ENCODE measurements at regions not wholly inside any gene's neighbourhood (a gene's known extent, or its start where the extent isn't known, plus 50 kb on each side); places are given as distances from the start of the nearest gene placed in this dataset.

- Histone ChIP-seq H3K36me3 (ENCODE audit: insufficient read depth) (peaks cover 2% of the 10 kb centered on the region), H3K4me1 (ENCODE audit: insufficient read depth) (no peaks in the 10 kb centered on the region), H3K4me3 (ENCODE audit: low read depth, low read length) (no peak overlapping the region), H3K27ac (ENCODE audit: low read depth) (no peak overlapping the region)
- DNase-seq (ENCODE audit: extremely low spot score): no peak
- 93% methylated on average over 2 of the region's 2 CpGs for WGBS
These were observed 266.7 kb downstream of the CNTN3 start for GRCh38 chr3:74347563-74348268.

- no peaks in the 10 kb centered on the region for H3K4me1 ChIP-seq (ENCODE audit: insufficient read depth)
- H3K36me3 ChIP-seq (ENCODE audit: insufficient read depth): peaks cover under 1% of the 10 kb centered on the region
- H3K27ac ChIP-seq (ENCODE audit: low read depth): no peak overlapping the region
- WGBS: 80% methylated on average over 3 of the region's 3 CpGs
- DNase-seq (ENCODE audit: extremely low spot score): no peak
- H3K4me3 ChIP-seq (ENCODE audit: low read depth, low read length): no peak overlapping the region
These were observed 267.6 kb downstream of the CNTN3 start for GRCh38 chr3:74346896-74347295.

GRCh38 chr3:74345701-74346100, 268.8 kb downstream of the CNTN3 start:
- H3K4me1 ChIP-seq (ENCODE audit: insufficient read depth): no peaks in the 10 kb centered on the region
- H3K36me3 ChIP-seq (ENCODE audit: insufficient read depth): no peaks in the 10 kb centered on the region
- no peak overlapping the region for H3K27ac ChIP-seq (ENCODE audit: low read depth)
- no peak for DNase-seq (ENCODE audit: extremely low spot score)
- WGBS: 71% methylated on average over 2 of the region's 2 CpGs
- H3K4me3 ChIP-seq (ENCODE audit: low read depth, low read length): no peak overlapping the region

GRCh38 chr3:74344865-74345440, 269.5 kb downstream of the CNTN3 start:
- Histone ChIP-seq H3K36me3 (ENCODE audit: insufficient read depth) (peaks cover 2% of the 10 kb centered on the region), H3K4me1 (ENCODE audit: insufficient read depth) (no peaks in the 10 kb centered on the region), H3K27ac (ENCODE audit: low read depth) (no peak overlapping the region), H3K4me3 (ENCODE audit: low read depth, low read length) (no peak overlapping the region)
- WGBS: 88% methylated on average over 3 of the region's 3 CpGs
- no peak for DNase-seq (ENCODE audit: extremely low spot score)

- no peak for DNase-seq (ENCODE audit: extremely low spot score)
- Histone ChIP-seq H3K36me3 (ENCODE audit: insufficient read depth) (peaks cover 2% of the 10 kb centered on the region), H3K4me3 (ENCODE audit: low read depth, low read length) (no peak overlapping the region), H3K4me1 (ENCODE audit: insufficient read depth) (peaks cover 1% of the 10 kb centered on the region), H3K27ac (ENCODE audit: low read depth) (no peak overlapping the region)
- 95% methylated on average over 4 of the region's 4 CpGs for WGBS
These were observed 271.1 kb downstream of the CNTN3 start for GRCh38 chr3:74343391-74343790.

GRCh38 chr3:74338998-74339397, 275.5 kb downstream of the CNTN3 start:
- peaks cover 1% of the 10 kb centered on the region for H3K4me1 ChIP-seq (ENCODE audit: insufficient read depth)
- H3K4me3 ChIP-seq (ENCODE audit: low read depth, low read length): no peak overlapping the region
- H3K36me3 ChIP-seq (ENCODE audit: insufficient read depth): peaks cover 2% of the 10 kb centered on the region
- DNase-seq (ENCODE audit: extremely low spot score): no peak
- H3K27ac ChIP-seq (ENCODE audit: low read depth): no peak overlapping the region
- 90% methylated on average over 1 of the region's 1 CpG for WGBS

- H3K36me3 ChIP-seq (ENCODE audit: insufficient read depth): no peaks in the 10 kb centered on the region
- H3K4me3 ChIP-seq (ENCODE audit: low read depth, low read length): no peak overlapping the region
- WGBS: 68% methylated on average over 2 of the region's 2 CpGs
- H3K4me1 ChIP-seq (ENCODE audit: insufficient read depth): no peaks in the 10 kb centered on the region
- no peak overlapping the region for H3K27ac ChIP-seq (ENCODE audit: low read depth)
- no peak for DNase-seq (ENCODE audit: extremely low spot score)
These were observed 282.3 kb downstream of the CNTN3 start for GRCh38 chr3:74332165-74332564.

GRCh38 chr3:74331711-74332110, 282.7 kb downstream of the CNTN3 start:
- DNase-seq (ENCODE audit: extremely low spot score): no peak
- H3K4me3 ChIP-seq (ENCODE audit: low read depth, low read length): no peak overlapping the region
- no peaks in the 10 kb centered on the region for H3K4me1 ChIP-seq (ENCODE audit: insufficient read depth)
- no peaks in the 10 kb centered on the region for H3K36me3 ChIP-seq (ENCODE audit: insufficient read depth)
- H3K27ac ChIP-seq (ENCODE audit: low read depth): no peak overlapping the region
- 93% methylated on average over 2 of the region's 2 CpGs for WGBS

- Histone ChIP-seq H3K27ac (ENCODE audit: low read depth) (no peak overlapping the region), H3K4me1 (ENCODE audit: insufficient read depth) (no peaks in the 10 kb centered on the region), H3K36me3 (ENCODE audit: insufficient read depth) (no peaks in the 10 kb centered on the region), H3K4me3 (ENCODE audit: low read depth, low read length) (no peak overlapping the region)
- DNase-seq (ENCODE audit: extremely low spot score): no peak
These were observed 285.4 kb downstream of the CNTN3 start for GRCh38 chr3:74329096-74329495.

GRCh38 chr3:74328435-74328834, 286.0 kb downstream of the CNTN3 start:
- WGBS: 77% methylated on average over 2 of the region's 2 CpGs
- DNase-seq (ENCODE audit: extremely low spot score): no peak
- H3K36me3 ChIP-seq (ENCODE audit: insufficient read depth): no peaks in the 10 kb centered on the region

GRCh38 chr3:74315291-74315690, 299.2 kb downstream of the CNTN3 start:
- no peak overlapping the region for H3K4me3 ChIP-seq (ENCODE audit: low read depth, low read length)
- DNase-seq (ENCODE audit: extremely low spot score): no peak
- H3K36me3 ChIP-seq (ENCODE audit: insufficient read depth): peaks cover 2% of the 10 kb centered on the region
- H3K4me1 ChIP-seq (ENCODE audit: insufficient read depth): no peaks in the 10 kb centered on the region
- no peak overlapping the region for H3K27ac ChIP-seq (ENCODE audit: low read depth)
- WGBS: 75% methylated on average over 3 of the region's 3 CpGs

More at GRCh38 chr3:74328435-74328834, 286.0 kb downstream of the CNTN3 start:
- Histone ChIP-seq H3K4me1 (ENCODE audit: insufficient read depth) (no peaks in the 10 kb centered on the region), H3K27ac (ENCODE audit: low read depth) (no peak overlapping the region), H3K4me3 (ENCODE audit: low read depth, low read length) (no peak overlapping the region)

GRCh38 chr3:74314696-74315095, 299.8 kb downstream of the CNTN3 start:
- no peak for DNase-seq (ENCODE audit: extremely low spot score)
- Histone ChIP-seq H3K27ac (ENCODE audit: low read depth) (no peak overlapping the region), H3K4me1 (ENCODE audit: insufficient read depth) (no peaks in the 10 kb centered on the region), H3K36me3 (ENCODE audit: insufficient read depth) (peaks cover 2% of the 10 kb centered on the region), H3K4me3 (ENCODE audit: low read depth, low read length) (no peak overlapping the region)
- WGBS: 78% methylated on average over 2 of the region's 2 CpGs

GRCh38 chr3:74309716-74310115, 304.7 kb downstream of the CNTN3 start:
- Histone ChIP-seq H3K4me3 (ENCODE audit: low read depth, low read length) (no peak overlapping the region), H3K27ac (ENCODE audit: low read depth) (no peak overlapping the region), H3K4me1 (ENCODE audit: insufficient read depth) (no peaks in the 10 kb centered on the region), H3K36me3 (ENCODE audit: insufficient read depth) (no peaks in the 10 kb centered on the region)
- no peak for DNase-seq (ENCODE audit: extremely low spot score)
- WGBS: 95% methylated on average over 1 of the region's 1 CpG

- WGBS: 93% methylated on average over 1 of the region's 1 CpG
- no peak for DNase-seq (ENCODE audit: extremely low spot score)
- no peak overlapping the region for H3K27ac ChIP-seq (ENCODE audit: low read depth)
- no peak overlapping the region for H3K4me3 ChIP-seq (ENCODE audit: low read depth, low read length)
- peaks cover 2% of the 10 kb centered on the region for H3K4me1 ChIP-seq (ENCODE audit: insufficient read depth)
- no peaks in the 10 kb centered on the region for H3K36me3 ChIP-seq (ENCODE audit: insufficient read depth)
These were observed 310.0 kb downstream of the CNTN3 start for GRCh38 chr3:74304424-74304823.
